ENCODE measurements at regions not wholly inside any gene's neighbourhood (a gene's known extent, or its start where the extent isn't known, plus 50 kb on each side); places are given as distances from the start of the nearest gene placed in this dataset.
A peak's percentile ranks its signal among the peaks of the same experiment; 100 is the strongest.

DNA sequence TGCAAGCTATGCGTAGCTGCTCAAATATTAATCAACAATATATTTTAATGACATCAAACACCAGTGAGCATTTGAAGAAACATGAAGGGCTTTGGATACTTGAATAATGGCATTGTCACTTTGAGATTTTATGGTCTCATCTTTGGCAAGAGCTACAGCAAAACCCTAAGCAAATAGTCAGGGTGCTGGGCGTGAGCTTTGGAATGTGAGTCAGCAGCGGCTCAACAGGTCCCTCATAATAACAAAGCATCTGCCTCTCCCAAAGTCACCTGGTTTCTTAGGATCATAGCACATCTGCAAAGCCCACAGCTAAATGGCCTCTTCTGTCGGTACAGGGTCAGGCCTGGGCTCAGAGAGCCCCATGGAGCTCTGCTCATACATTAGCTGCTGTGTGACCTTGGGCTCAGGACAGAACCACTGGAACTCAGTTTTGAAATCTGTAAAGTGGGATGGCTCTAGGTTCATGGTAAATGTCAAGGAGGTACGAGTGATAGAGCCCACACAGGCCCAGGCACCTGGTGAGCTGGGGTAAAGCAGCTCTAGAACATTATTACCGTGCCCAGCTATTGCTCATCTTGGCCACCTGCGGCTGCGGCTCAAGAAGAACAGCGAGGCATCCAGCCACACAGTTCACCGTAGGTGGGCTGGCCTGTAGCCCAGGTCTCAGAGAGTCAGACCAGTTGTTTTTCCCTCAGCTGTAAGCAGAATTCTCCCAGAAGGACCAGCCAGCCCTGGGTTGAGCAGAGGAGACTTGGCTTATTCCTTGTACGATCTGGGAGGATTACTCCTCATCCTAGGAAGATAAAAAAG lies 544.5 kb upstream of the CDH11 start:
- no peak for DNase-seq (ENCODE audit: low spot score)

GRCh38 chr16:65665586-65665985 lies 543.7 kb upstream of the CDH11 start:
- no peak for DNase-seq (ENCODE audit: low spot score)

GRCh38 chr16:65663774-65664173 lies 541.9 kb upstream of the CDH11 start:
- no peak for DNase-seq (ENCODE audit: low spot score)

GRCh38 chr16:65662256-65662655 lies 540.4 kb upstream of the CDH11 start:
- no peak for DNase-seq (ENCODE audit: low spot score)

DNA sequence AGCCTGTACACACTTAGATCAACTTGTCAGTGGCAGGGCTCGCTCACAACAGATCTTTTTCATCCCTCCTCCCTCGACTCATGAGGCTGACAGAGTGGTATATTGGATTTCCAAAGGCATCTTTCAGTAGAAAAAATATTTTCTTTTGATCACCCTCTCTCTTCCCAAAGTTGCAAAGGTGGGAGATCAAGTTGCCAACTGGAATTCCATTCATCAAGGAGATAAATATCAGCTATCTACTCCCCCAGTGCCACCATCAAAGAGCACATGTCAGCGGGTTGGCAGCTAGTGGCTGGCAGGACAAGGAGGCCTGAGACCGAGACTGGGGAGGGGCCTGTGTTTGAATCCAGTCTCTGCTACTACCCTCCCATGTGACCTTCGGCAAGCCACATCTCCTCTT lies 539.7 kb upstream of the CDH11 start:
- DNase-seq (ENCODE audit: low spot score): no peak

DNA sequence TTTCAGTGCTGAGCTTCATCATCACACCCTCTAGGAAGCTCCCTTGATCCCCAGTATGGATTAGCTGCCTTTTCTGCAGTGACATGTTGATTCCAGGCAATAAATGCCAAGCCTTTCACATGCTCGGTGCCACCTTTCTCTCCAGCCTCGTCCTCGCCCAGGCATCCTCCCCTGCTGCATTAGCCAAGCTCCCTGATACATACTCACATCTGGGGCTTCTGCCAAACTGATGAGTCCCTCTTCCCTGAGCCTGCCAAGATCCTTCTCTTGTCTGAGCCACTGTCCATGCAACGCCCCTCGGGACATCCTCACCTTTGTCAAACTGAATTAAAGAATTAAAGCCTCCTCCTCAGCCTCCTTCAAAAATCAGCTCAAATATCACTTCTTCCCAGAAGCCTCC lies 538.5 kb upstream of the CDH11 start:
- DNase-seq (ENCODE audit: low spot score): no peak

DNA sequence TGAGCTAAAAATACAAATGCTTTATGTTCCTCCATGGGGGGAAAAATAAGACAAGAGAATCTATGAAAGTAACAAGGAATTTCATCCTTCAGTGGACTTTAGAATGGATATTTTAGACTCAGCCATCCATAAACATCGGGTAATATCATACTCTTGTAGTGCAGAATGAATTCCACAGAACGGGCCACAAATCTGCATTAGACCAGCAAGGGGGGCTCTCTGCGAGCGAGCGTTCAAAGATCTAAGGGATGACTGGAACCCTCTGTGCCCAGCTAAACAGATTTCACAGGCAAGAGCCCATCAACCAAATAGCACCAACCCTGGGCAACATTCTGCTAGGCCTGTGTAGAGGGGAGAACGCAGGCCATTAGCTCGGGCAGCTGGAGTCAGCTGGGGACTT lies 537.9 kb upstream of the CDH11 start:
- peak; percentile 1 for DNase-seq (ENCODE audit: low spot score)

DNA sequence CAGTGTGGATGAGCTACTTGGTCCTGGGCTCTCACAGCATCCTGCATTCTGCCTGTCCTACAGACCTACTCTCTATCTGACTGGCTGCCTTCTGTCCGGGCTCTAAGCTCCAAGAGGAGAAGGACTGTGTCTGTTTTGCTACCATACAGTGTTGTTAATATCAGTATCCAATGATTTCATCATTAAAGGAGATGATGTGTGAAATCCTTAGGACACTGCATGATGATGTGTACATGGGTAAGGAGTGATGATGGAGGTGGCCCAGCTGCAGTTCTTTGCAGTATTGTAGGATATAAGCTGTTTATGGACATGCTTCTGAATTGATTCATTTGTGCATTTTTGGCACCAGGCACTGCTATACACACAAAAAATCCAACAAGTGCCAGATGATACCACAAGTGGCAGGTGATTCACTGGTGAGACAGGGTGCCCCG lies 536.9 kb upstream of the CDH11 start:
- DNase-seq (ENCODE audit: low spot score): peak; percentile 57

DNA sequence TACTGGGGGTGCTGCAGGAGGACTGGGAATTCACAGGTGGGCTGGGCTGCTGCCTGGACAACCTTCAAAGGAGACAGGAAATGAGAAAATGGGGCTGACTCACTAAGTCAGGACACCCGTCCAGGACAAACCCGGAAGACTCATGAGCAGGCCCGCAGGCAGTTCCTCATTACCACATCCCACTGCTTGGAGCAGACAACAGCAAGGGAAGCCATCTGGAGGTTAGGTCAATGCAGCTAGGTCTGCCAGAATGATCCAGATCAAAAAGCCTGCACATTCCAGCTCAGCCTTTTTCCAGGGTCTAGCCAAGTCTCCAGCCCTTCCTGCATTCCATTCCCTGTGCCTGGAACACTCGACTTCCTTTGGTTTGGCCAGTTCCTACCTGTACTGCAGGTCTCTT lies 536.5 kb upstream of the CDH11 start:
- peak; percentile 83 for DNase-seq (ENCODE audit: low spot score)

DNA sequence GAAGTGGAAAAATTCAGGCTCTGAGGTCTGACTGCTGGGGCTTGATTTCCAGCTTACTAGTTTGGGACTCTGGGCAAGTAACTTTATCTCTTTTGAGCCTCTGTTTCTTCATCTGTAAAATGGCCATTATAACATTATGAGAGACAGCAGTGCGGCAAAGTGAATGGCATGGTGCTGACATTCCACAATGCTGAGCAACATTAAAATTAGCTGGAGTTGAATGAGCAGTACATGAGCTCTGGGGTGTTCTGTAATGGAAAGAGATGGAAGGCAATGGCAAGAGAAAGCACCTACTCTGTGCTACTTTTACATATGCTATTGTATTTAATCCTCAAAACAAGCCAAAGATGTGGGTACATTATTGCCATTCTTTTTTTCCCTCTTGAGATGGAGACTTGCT lies 535.7 kb upstream of the CDH11 start:
- DNase-seq (ENCODE audit: low spot score): no peak

- DNase-seq (ENCODE audit: low spot score): no peak
Measured at GRCh38 chr16:65657071-65657494, 535.2 kb upstream of the CDH11 start.

GRCh38 chr16:65655802-65656201 lies 533.9 kb upstream of the CDH11 start:
- DNase-seq (ENCODE audit: low spot score): no peak

- no peak for DNase-seq (ENCODE audit: low spot score)
Measured at GRCh38 chr16:65648101-65648500, 526.2 kb upstream of the CDH11 start.

DNA sequence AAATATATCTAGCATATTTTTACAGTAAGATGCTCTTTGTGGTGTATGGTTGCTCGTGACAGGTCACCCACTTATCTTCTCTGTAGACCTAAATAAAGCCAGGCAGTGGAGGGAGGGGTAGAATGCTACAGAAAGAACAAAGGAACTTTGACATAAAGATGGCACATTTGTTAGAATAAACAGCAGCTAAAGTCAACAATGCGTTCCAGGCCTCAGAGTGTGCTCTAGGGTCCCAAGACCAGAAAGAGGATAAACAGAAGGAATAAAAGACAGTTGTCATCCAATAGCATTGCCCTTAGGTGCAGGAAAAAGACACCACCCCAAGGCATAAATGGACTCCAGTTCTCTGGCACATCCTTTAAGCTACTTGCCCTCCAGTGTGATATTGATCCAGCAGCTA lies 523.0 kb upstream of the CDH11 start:
- no peak for DNase-seq (ENCODE audit: low spot score)

GRCh38 chr16:65641762-65642289 lies 520.0 kb upstream of the CDH11 start:
- no peak for DNase-seq (ENCODE audit: low spot score)

- no peak for DNase-seq (ENCODE audit: low spot score)
Measured at GRCh38 chr16:65641049-65641761, 519.3 kb upstream of the CDH11 start.

DNA sequence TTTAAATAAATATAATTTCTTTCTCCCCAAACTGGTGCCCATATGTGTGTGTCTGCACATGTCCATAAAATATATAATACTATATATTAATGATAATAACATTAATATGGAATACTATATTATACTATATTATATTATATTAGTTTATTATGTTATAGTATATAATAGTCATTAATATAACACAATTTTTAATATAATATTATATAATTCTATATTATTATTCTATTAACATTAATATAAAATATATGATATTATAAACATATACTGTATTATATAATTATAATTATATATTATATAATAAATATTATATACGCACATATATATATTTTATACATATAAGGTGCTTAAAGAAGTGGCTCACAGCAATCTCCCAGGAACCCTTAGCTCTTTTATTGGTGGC lies 513.0 kb upstream of the CDH11 start:
- DNase-seq (ENCODE audit: low spot score): no peak

DNA sequence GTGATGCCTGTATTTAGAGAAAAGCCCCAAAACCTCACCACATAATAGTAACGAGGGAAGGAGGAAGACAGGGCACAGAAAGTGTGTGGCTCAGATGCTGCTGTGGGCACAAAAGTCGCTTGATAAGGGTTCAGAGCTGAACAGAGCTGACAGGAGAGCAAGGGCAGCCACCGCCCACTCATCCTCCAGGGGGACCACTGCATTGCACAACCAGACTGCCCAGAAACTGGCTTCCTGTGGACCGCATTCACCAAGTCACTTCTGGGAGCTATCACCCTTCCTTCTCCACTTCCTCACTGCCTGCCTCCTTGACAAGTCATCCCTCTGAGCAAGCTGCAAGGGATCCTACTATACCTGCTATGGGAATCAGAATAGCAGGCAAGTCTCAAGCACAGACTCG lies 512.4 kb upstream of the CDH11 start:
- DNase-seq (ENCODE audit: low spot score): no peak

DNA sequence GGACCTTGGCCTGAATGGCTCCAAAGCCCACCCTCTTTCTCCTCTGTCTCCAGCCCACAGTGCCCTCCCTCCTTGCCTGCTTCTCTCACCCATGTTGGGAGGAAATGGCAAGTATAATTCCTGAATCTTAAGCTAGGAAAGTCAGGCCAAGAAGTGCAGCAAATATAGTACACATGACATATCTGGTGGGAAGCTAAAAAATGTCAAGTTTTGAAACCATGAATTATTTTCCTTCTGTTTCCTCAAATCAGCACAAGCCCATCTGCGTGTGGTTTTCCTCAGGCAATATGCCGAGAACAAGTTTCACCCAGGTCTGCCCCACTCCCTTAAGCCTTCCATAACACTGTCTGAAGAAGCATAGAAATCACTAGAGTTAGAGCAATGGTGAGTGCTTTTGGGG lies 502.8 kb upstream of the CDH11 start:
- no peak for DNase-seq (ENCODE audit: low spot score)

GRCh38 chr16:65624229-65624628 lies 502.4 kb upstream of the CDH11 start:
- no peak for DNase-seq (ENCODE audit: low spot score)

- no peak for DNase-seq (ENCODE audit: low spot score)
Measured at GRCh38 chr16:65622871-65623270, 501.0 kb upstream of the CDH11 start.

GRCh38 chr16:65622151-65622550 lies 500.3 kb upstream of the CDH11 start:
- peak; percentile 1 for DNase-seq (ENCODE audit: low spot score)

GRCh38 chr16:65621640-65622039 lies 499.8 kb upstream of the CDH11 start:
- no peak for DNase-seq (ENCODE audit: low spot score)
